Muscle layer of colon (tissue), 2 donors: ENCODE measurements at regions not wholly inside any gene's neighbourhood (a gene's known extent, or its start where the extent isn't known, plus 50 kb on each side); places are given as distances from the start of the nearest gene placed in this dataset.
"Not testable (repeated sequence)": the region's sequence is repeated elsewhere in the genome, so short reads cannot be mapped to it uniquely, and the experiment has no call there.

Source experiments
- H3K27ac ChIP-seq: one replicate; pipeline ENCODE4 v1.7.0; 2013; ENCODE audit warnings: low read depth, mild to moderate bottlenecking, low read length, moderate library complexity
- H3K27me3 ChIP-seq, 2 donors: one replicate each; pipeline ENCODE4 v1.7.0; 2013; ENCODE audit warnings: low read length in 2 of 2, mild to moderate bottlenecking in 2 of 2; ENCODE audit not compliant: insufficient read depth in 2 of 2, control insufficient read depth in 1 of 2
- H3K36me3 ChIP-seq: one replicate; pipeline ENCODE4 v1.7.0; 2013; ENCODE audit warnings: mild to moderate bottlenecking, low read length; ENCODE audit not compliant: insufficient read depth
- H3K4me1 ChIP-seq: one replicate; pipeline ENCODE4 v1.7.0; 2013; ENCODE audit warnings: mild to moderate bottlenecking, low read length; ENCODE audit not compliant: insufficient read depth
- H3K4me3 ChIP-seq, 2 donors: one replicate each; pipeline ENCODE4 v1.7.0; 2013; ENCODE audit warnings: low read length in 2 of 2, low read depth in 1 of 2, mild to moderate bottlenecking in 1 of 2, moderate library complexity in 1 of 2
- H3K9ac ChIP-seq: one replicate; pipeline ENCODE4 v1.7.0; 2013; ENCODE audit warnings: low read length
- H3K9me3 ChIP-seq: one replicate; pipeline ENCODE4 v1.7.0; 2013; ENCODE audit warnings: mild to moderate bottlenecking, low read length
- donor health status: abdominal sarcoma.
- donor health status: Adenocarcinoma of cecum.

GRCh38 chr14:84468153-84468552, 1061.8 kb upstream of the FLRT2 start:
- Histone ChIP-seq H3K9ac (no peak overlapping the region), H3K9me3 (no peaks in the 10 kb centered on the region), H3K27ac (no peak overlapping the region), H3K4me3 (no peak overlapping the region), H3K36me3 (no peaks in the 10 kb centered on the region), H3K4me1 (no peaks in the 10 kb centered on the region), H3K27me3 (no peaks in the 10 kb centered on the region)

- Histone ChIP-seq H3K9me3 (no peaks in the 10 kb centered on the region), H3K4me3 (no peak overlapping the region), H3K9ac (no peak overlapping the region)
These were observed 1051.9 kb upstream of the FLRT2 start for GRCh38 chr14:84477996-84478395.

GRCh38 chr14:84482256-84483071, 1047.5 kb upstream of the FLRT2 start:
- H3K4me3 ChIP-seq = no peak overlapping the region
- no peaks in the 10 kb centered on the region for H3K4me1 ChIP-seq
- H3K27me3 ChIP-seq = no peaks in the 10 kb centered on the region
- H3K36me3 ChIP-seq = no peaks in the 10 kb centered on the region
- no peak overlapping the region for H3K27ac ChIP-seq
- no peak overlapping the region for H3K9ac ChIP-seq
- no peaks in the 10 kb centered on the region for H3K9me3 ChIP-seq

More at GRCh38 chr14:84477996-84478395, 1051.9 kb upstream of the FLRT2 start:
- Histone ChIP-seq H3K36me3 (no peaks in the 10 kb centered on the region), H3K27ac (no peak overlapping the region), H3K27me3 (no peaks in the 10 kb centered on the region), H3K4me1 (no peaks in the 10 kb centered on the region)

GRCh38 chr14:84483072-84483420, 1046.9 kb upstream of the FLRT2 start:
- no peak overlapping the region for H3K4me3 ChIP-seq
- H3K9ac ChIP-seq = no peak overlapping the region
- H3K9me3 ChIP-seq = no peaks in the 10 kb centered on the region
- H3K36me3 ChIP-seq = no peaks in the 10 kb centered on the region
- H3K27ac ChIP-seq = no peak overlapping the region
- no peaks in the 10 kb centered on the region for H3K27me3 ChIP-seq
- H3K4me1 ChIP-seq = no peaks in the 10 kb centered on the region

- H3K4me1 ChIP-seq, H3K36me3 ChIP-seq, H3K9me3 ChIP-seq, H3K27me3 ChIP-seq, H3K4me3 ChIP-seq, H3K27ac ChIP-seq, H3K9ac ChIP-seq: not testable (repeated sequence)
These were observed 1045.7 kb upstream of the FLRT2 start for GRCh38 chr14:84484243-84484642.

- H3K9ac ChIP-seq = no peak overlapping the region
- H3K36me3 ChIP-seq = no peaks in the 10 kb centered on the region
- H3K4me3 ChIP-seq = no peak overlapping the region
- no peak overlapping the region for H3K27ac ChIP-seq
- H3K4me1 ChIP-seq = no peaks in the 10 kb centered on the region
- H3K9me3 ChIP-seq = no peaks in the 10 kb centered on the region
- H3K27me3 ChIP-seq = no peaks in the 10 kb centered on the region
These were observed 1044.9 kb upstream of the FLRT2 start for GRCh38 chr14:84485036-84485435.

GRCh38 chr14:84490081-84490480, 1039.9 kb upstream of the FLRT2 start:
- H3K4me1 ChIP-seq = no peaks in the 10 kb centered on the region
- no peak overlapping the region for H3K4me3 ChIP-seq
- no peaks in the 10 kb centered on the region for H3K9me3 ChIP-seq
- no peaks in the 10 kb centered on the region for H3K27me3 ChIP-seq
- H3K36me3 ChIP-seq = no peaks in the 10 kb centered on the region
- H3K9ac ChIP-seq = no peak overlapping the region
- H3K27ac ChIP-seq = no peak overlapping the region

GRCh38 chr14:84492685-84493084, 1037.3 kb upstream of the FLRT2 start:
- Histone ChIP-seq H3K27ac (no peak overlapping the region), H3K36me3 (no peaks in the 10 kb centered on the region), H3K4me3 (no peak overlapping the region), H3K4me1 (no peaks in the 10 kb centered on the region), H3K9ac (no peak overlapping the region), H3K9me3 (no peaks in the 10 kb centered on the region), H3K27me3 (no peaks in the 10 kb centered on the region)

- Histone ChIP-seq H3K36me3 (no peaks in the 10 kb centered on the region), H3K9ac (no peak overlapping the region), H3K4me1 (no peaks in the 10 kb centered on the region), H3K27ac (no peak overlapping the region), H3K27me3 (no peaks in the 10 kb centered on the region), H3K4me3 (no peak overlapping the region), H3K9me3 (no peaks in the 10 kb centered on the region)
These were observed 1036.2 kb upstream of the FLRT2 start for GRCh38 chr14:84493779-84494178.

GRCh38 chr14:84496677-84497076, 1033.3 kb upstream of the FLRT2 start:
- no peak overlapping the region for H3K27ac ChIP-seq
- H3K27me3 ChIP-seq = no peaks in the 10 kb centered on the region

GRCh38 chr14:84512823-84513222, 1017.1 kb upstream of the FLRT2 start:
- H3K27me3 ChIP-seq, H3K4me3 ChIP-seq, H3K9me3 ChIP-seq, H3K36me3 ChIP-seq, H3K27ac ChIP-seq, H3K9ac ChIP-seq, H3K4me1 ChIP-seq: not testable (repeated sequence)

More at GRCh38 chr14:84496677-84497076, 1033.3 kb upstream of the FLRT2 start:
- H3K9me3 ChIP-seq = no peaks in the 10 kb centered on the region
- no peak overlapping the region for H3K9ac ChIP-seq
- no peaks in the 10 kb centered on the region for H3K36me3 ChIP-seq
- no peak overlapping the region for H3K4me3 ChIP-seq
- H3K4me1 ChIP-seq = no peaks in the 10 kb centered on the region

- Histone ChIP-seq H3K9ac (no peak overlapping the region), H3K9me3 (no peaks in the 10 kb centered on the region), H3K27ac (no peak overlapping the region), H3K4me1 (no peaks in the 10 kb centered on the region), H3K36me3 (no peaks in the 10 kb centered on the region), H3K4me3 (no peak overlapping the region), H3K27me3 (no peaks in the 10 kb centered on the region)
These were observed 1010.1 kb upstream of the FLRT2 start for GRCh38 chr14:84519836-84520235.
